ENCODE measurements at regions not wholly inside any gene's neighbourhood (a gene's known extent, or its start where the extent isn't known, plus 50 kb on each side); places are given as distances from the start of the nearest gene placed in this dataset.
"Not testable (repeated sequence)": the region's sequence is repeated elsewhere in the genome, so short reads cannot be mapped to it uniquely, and the experiment has no call there.

- TF ChIP-seq FOXP2 (optimal IDR thresholded peaks at IDR 0.05; ENCODE audit: control extremely low read depth, extremely low read length, insufficient read depth); EZH2 (IDR thresholded peaks at IDR 0.05); POLR2AphosphoS5 (IDR thresholded peaks at IDR 0.05; ENCODE audit: borderline replicate concordance, low read depth, low read length): not testable (repeated sequence)
Measured at GRCh38 chr20:53863039-53863438, 207.4 kb downstream of the BCAS1 start.

Data from SK-N-MC (cell line).